ENCODE measurements at regions not wholly inside any gene's neighbourhood (a gene's known extent, or its start where the extent isn't known, plus 50 kb on each side); places are given as distances from the start of the nearest gene placed in this dataset.

DNA sequence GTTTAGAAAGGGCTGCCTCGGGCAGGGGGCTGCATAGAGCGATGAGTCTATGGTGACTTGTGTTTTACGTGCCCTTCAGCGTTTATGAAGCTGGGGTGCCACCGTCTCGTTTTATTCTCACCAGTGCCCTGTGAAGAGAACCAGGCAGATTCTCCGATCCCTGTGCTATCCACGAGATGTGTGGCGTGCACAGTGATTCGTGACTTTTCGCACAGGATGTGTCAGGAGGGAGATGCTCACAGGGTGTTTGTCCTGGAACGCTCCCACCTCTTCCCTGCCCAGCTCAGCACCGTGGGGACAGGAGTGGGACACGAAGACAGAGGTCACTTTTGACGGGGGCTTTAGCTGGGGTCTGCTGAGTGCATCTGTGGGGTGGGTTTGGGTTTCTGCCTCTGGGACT lies 54.9 kb upstream of the AJAP1 start:
- TF ChIP-seq, protein P1, sequence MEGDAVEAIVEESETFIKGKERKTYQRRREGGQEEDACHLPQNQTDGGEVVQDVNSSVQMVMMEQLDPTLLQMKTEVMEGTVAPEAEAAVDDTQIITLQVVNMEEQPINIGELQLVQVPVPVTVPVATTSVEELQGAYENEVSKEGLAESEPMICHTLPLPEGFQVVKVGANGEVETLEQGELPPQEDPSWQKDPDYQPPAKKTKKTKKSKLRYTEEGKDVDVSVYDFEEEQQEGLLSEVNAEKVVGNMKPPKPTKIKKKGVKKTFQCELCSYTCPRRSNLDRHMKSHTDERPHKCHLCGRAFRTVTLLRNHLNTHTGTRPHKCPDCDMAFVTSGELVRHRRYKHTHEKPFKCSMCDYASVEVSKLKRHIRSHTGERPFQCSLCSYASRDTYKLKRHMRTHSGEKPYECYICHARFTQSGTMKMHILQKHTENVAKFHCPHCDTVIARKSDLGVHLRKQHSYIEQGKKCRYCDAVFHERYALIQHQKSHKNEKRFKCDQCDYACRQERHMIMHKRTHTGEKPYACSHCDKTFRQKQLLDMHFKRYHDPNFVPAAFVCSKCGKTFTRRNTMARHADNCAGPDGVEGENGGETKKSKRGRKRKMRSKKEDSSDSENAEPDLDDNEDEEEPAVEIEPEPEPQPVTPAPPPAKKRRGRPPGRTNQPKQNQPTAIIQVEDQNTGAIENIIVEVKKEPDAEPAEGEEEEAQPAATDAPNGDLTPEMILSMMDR (IDR thresholded peaks at IDR 0.05; ENCODE audit: insufficient read depth, low read length, poor library complexity, severe bottlenecking), result no peak
- TF ChIP-seq EZH2phosphoT487 (conservative IDR thresholded peaks at IDR 0.05; ENCODE audit: low read length), result no peak
